PFSK-1 (cell line): ENCODE measurements at regions not wholly inside any gene's neighbourhood (a gene's known extent, or its start where the extent isn't known, plus 50 kb on each side); places are given as distances from the start of the nearest gene placed in this dataset.

Source experiments
- FOXP2 ChIP-seq: optimal IDR thresholded peaks from 2 replicates; pipeline ENCODE3; 2011; ENCODE audit warnings: borderline replicate concordance, control low read depth, inconsistent platforms; ENCODE audit not compliant: insufficient read depth; ENCODE audit errors: extremely low read length, extremely low read depth
- POLR2AphosphoS5 ChIP-seq: IDR thresholded peaks from 2 replicates; pipeline ENCODE4 v1.6.1; 2012; ENCODE audit warnings: low read depth, mild to moderate bottlenecking, control low read depth, low read length, moderate library complexity
- REST ChIP-seq, 2 experiments: IDR thresholded peaks; 2 replicates each; pipeline versions ENCODE4 v1.6.1 to v1.8.0; 2011 to 2012; ENCODE audit warnings: low read depth in 2 of 2, low read length in 2 of 2, control low read depth in 1 of 2, inconsistent platforms in 1 of 2, mild to moderate bottlenecking in 1 of 2, moderate library complexity in 1 of 2; ENCODE audit not compliant: insufficient read depth in 1 of 2
- SIN3A ChIP-seq: IDR thresholded peaks from 2 replicates; pipeline ENCODE4 v1.6.1; 2012; ENCODE audit warnings: mild to moderate bottlenecking, low read length, moderate library complexity, borderline replicate concordance; ENCODE audit not compliant: insufficient read depth
- TAF1 ChIP-seq: IDR thresholded peaks from 2 replicates; pipeline ENCODE4 v1.6.1; 2012; ENCODE audit warnings: low read length, control low read depth, borderline replicate concordance; ENCODE audit not compliant: insufficient read depth

GRCh38 chr3:30480587-30480986 lies 125.8 kb upstream of the TGFBR2 start:
- no peak for TF ChIP-seq TAF1
- no peak for TF ChIP-seq REST (IDR thresholded peaks at IDR 0.05; ENCODE audit: insufficient read depth in 1 of 2, low read depth in 2 of 2, low read length in 2 of 2)
- no peak for TF ChIP-seq POLR2AphosphoS5
- TF ChIP-seq FOXP2 = no peak
- TF ChIP-seq SIN3A = no peak

DNA sequence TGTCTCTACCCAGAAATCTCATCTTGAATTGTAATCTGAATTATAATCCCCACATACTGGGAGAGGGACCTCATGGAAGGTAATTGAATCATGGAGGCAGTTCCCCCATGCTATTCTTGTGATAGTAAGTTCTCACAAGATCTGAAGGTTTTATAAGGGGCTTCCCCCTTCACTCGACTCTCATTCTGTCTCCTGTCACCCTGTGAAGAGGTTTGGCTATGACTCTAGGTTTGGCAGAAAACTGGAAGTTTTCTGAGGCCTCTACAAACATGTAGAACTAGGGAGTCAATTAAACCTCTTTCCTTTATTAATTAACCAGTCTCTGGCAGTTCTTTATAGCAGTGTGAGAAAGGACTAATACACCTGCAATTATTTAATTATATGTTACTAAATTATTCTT lies 125.2 kb upstream of the TGFBR2 start:
- TF ChIP-seq POLR2AphosphoS5 (no peak), SIN3A (no peak)

DNA sequence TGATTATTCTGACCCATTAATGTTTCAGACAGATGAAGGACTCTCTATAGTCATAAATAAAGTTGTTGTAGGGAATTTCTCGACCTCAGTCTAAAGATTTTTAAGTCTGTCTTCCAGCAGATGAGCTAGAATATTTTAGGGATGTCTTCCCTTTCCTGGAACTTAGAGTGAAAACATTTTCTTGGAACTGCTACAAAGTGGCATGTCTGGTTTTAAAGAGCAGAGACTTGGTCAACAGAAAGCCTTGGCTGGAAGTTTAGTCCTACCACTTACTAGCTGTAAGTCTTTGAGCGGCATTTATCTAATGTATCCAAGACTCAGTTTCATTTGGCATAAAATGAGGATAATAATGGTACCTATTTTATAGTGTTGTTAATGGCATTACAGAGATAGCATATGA lies 120.0 kb upstream of the TGFBR2 start:
- TF ChIP-seq POLR2AphosphoS5 (no peak), TAF1 (no peak), REST (IDR thresholded peaks at IDR 0.05; ENCODE audit: insufficient read depth in 1 of 2, low read depth in 2 of 2, low read length in 2 of 2) (no peak), SIN3A (no peak), FOXP2 (no peak)

DNA sequence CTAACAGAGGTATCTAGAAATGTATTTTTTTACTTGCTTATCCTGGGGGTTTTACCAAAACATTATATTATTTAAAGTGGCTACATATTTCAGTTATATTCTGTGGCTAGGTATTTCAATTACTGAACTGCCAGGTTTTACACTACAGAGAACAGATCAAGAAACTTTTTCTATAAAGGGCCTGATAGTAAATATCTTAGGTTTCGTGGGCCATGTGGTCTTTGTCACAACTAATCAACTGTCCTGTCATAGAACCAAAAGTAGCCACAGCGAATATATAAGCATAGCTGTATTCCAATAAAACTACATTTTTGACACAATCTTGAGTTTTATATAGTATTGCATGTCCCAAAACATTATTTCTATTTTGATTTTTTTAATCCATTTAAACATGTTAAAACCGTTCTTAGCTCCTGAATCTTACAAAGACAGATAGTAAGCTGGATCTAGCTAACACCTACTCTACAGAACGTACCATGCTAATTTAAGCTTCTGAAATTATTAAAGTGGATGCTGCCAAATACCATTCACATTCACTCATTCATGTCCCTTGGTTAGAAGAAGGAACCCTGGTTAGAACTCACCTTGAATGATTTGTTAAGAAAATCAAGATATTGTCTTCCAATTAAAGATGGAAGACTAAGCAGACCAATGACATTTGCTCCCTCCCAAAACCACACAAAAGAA lies 118.2 kb upstream of the TGFBR2 start:
- TF ChIP-seq POLR2AphosphoS5 = no peak
- TF ChIP-seq FOXP2 = no peak
- no peak for TF ChIP-seq SIN3A
- TF ChIP-seq TAF1 = no peak
- no peak for TF ChIP-seq REST (IDR thresholded peaks at IDR 0.05; ENCODE audit: insufficient read depth in 1 of 2, low read depth in 2 of 2, low read length in 2 of 2)

DNA sequence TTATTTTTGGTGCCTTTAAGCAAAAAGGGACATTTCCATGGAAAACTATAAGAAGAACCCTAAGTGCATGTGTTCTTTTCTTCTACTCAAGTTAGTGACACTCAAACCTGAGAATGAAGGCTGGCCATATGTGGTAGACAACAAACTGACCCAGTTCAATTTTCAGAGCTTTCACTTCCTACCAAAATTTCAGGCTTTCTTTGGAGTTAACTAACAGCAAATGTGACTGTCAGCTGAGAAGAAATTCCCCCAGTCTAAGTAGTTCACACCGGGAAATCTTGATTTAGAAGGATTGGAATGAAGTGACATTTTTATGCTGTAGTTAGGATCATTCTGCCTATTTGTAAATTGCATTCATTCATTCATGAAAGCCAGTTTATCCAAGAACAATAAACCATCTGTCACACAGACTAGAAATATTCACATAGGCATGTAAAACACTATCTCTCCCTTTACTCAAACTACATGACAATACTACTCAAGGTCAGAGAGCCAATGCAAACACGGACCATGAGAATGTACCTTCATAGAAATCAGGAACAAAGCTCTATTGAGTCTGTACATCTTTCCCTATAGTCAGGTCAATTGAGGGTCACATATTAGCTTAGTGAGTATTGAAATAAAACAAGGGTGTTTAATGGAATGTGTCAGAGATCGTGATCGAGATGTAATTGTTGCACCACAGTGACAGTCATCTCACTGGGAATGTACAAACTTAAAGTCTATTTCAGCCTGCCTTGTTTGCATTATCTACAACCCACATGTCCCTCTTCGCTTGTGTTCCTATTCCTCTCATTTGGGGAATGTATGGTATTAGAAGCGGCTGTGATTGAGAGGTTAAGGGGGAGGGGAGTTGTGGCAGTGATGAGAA lies 113.8 kb upstream of the TGFBR2 start:
- TF ChIP-seq POLR2AphosphoS5 (no peak), TAF1 (no peak), SIN3A (no peak), REST (IDR thresholded peaks at IDR 0.05; ENCODE audit: insufficient read depth in 1 of 2, low read depth in 2 of 2, low read length in 2 of 2) (no peak), FOXP2 (no peak)
